ENCODE measurements at regions not wholly inside any gene's neighbourhood (a gene's known extent, or its start where the extent isn't known, plus 50 kb on each side); places are given as distances from the start of the nearest gene placed in this dataset.
A peak's percentile ranks its signal among the peaks of the same experiment; 100 is the strongest.

GRCh38 chr10:21280037-21280436 lies 245.4 kb downstream of the SKIDA1 start:
- no peak for TF ChIP-seq CTCF (IDR thresholded peaks at IDR 0.05; ENCODE audit: control extremely low read depth, extremely low read depth)
- DNase-seq: no peak
- peaks cover 0 to 21% (median 0%) of the 10 kb centered on the region in 5 donors for H3K4me1 ChIP-seq (ENCODE audit: control insufficient read depth in 5 of 5, insufficient read depth in 5 of 5, low read length in 5 of 5)
- no peak overlapping the region for H3K27ac ChIP-seq (ENCODE audit: low read depth in 1 of 2, low read length in 1 of 2)
- H3K9ac ChIP-seq (ENCODE audit: insufficient read depth in 1 of 2, low read length in 2 of 2): no peak overlapping the region
- H3K9me3 ChIP-seq (ENCODE audit: control insufficient read depth in 4 of 4, insufficient read depth in 3 of 4, low read length in 3 of 4): peaks cover 0 to under 1% (median 0%) of the 10 kb centered on the region in 4 donors
- 96 to 97% methylated on average over 5 of the region's 5 CpGs for WGBS, 2 donors
- ATAC-seq (ENCODE audit: insufficient read depth, low FRiP score): no peak
- no peaks in the 10 kb centered on the region for H3K27me3 ChIP-seq (ENCODE audit: control insufficient read depth in 3 of 3, insufficient read depth in 3 of 3, low read length in 2 of 3)
- no peaks in the 10 kb centered on the region for H3K36me3 ChIP-seq (ENCODE audit: control insufficient read depth in 4 of 4, insufficient read depth in 4 of 4, low read length in 4 of 4)
- H3K4me3 ChIP-seq: no peak overlapping the region

- no peaks in the 10 kb centered on the region for H3K36me3 ChIP-seq (ENCODE audit: control insufficient read depth in 4 of 4, insufficient read depth in 4 of 4, low read length in 4 of 4)
- no peak for ATAC-seq (ENCODE audit: insufficient read depth, low FRiP score)
- 93 to 95% methylated on average over 3 of the region's 3 CpGs for WGBS, 2 donors
Observed at GRCh38 chr10:21279217-21279575, 246.3 kb downstream of the SKIDA1 start.

GRCh38 chr10:21278491-21279216 lies 246.8 kb downstream of the SKIDA1 start:
- 37 to 39% methylated on average over 8 of the region's 8 CpGs for WGBS, 2 donors
- TF ChIP-seq CTCF (IDR thresholded peaks at IDR 0.05; ENCODE audit: control extremely low read depth, extremely low read depth): peak; percentile 67

More at GRCh38 chr10:21279217-21279575, 246.3 kb downstream of the SKIDA1 start:
- TF ChIP-seq CTCF (IDR thresholded peaks at IDR 0.05; ENCODE audit: control extremely low read depth, extremely low read depth): no peak
- DNase-seq: no peak
- Histone ChIP-seq H3K27ac (ENCODE audit: low read depth in 1 of 2, low read length in 1 of 2) (no peak overlapping the region), H3K9me3 (ENCODE audit: control insufficient read depth in 4 of 4, insufficient read depth in 3 of 4, low read length in 3 of 4) (peaks cover 0 to 3% (median 0%) of the 10 kb centered on the region in 4 donors), H3K4me1 (ENCODE audit: control insufficient read depth in 5 of 5, insufficient read depth in 5 of 5, low read length in 5 of 5) (peaks cover 0 to 13% (median 0%) of the 10 kb centered on the region in 5 donors), H3K4me3 (no peak overlapping the region), H3K9ac (ENCODE audit: insufficient read depth in 1 of 2, low read length in 2 of 2) (no peak overlapping the region), H3K27me3 (ENCODE audit: control insufficient read depth in 3 of 3, insufficient read depth in 3 of 3, low read length in 2 of 3) (no peaks in the 10 kb centered on the region)

More at GRCh38 chr10:21278491-21279216, 246.8 kb downstream of the SKIDA1 start:
- ATAC-seq (ENCODE audit: insufficient read depth, low FRiP score) (peak; percentile 96), DNase-seq (peak; percentile 93 to 96 (median 95))
- no peaks in the 10 kb centered on the region for H3K27me3 ChIP-seq (ENCODE audit: control insufficient read depth in 3 of 3, insufficient read depth in 3 of 3, low read length in 2 of 3)
- no peaks in the 10 kb centered on the region for H3K36me3 ChIP-seq (ENCODE audit: control insufficient read depth in 4 of 4, insufficient read depth in 4 of 4, low read length in 4 of 4)
- H3K4me1 ChIP-seq (ENCODE audit: control insufficient read depth in 5 of 5, insufficient read depth in 5 of 5, low read length in 5 of 5): peaks cover 0 to 12% (median 0%) of the 10 kb centered on the region in 5 donors
- H3K4me3 ChIP-seq: no peak overlapping the region
- H3K9ac ChIP-seq (ENCODE audit: insufficient read depth in 1 of 2, low read length in 2 of 2): no peak overlapping the region
- H3K27ac ChIP-seq (ENCODE audit: low read depth in 1 of 2, low read length in 1 of 2): no peak overlapping the region
- H3K9me3 ChIP-seq (ENCODE audit: control insufficient read depth in 4 of 4, insufficient read depth in 3 of 4, low read length in 3 of 4): peaks cover 0 to 3% (median 0%) of the 10 kb centered on the region in 4 donors

Measured in lung (tissue), 11 donors.